Activated CD8-positive, alpha-beta memory T cell treated with anti-CD3 and anti-CD28 coated beads, Interleukin-2, amount 50 U/mL, for 24 hours (primary cell): ENCODE measurements at regions not wholly inside any gene's neighbourhood (a gene's known extent, or its start where the extent isn't known, plus 50 kb on each side); places are given as distances from the start of the nearest gene placed in this dataset.

Experiments
- DNase-seq: peaks from one replicate; pipeline ENCODE4 v3.0.0-alpha.2; 2020; ENCODE audit errors: extremely low read depth

- no peak for DNase-seq
Measured at GRCh38 chr10:128614016-128614605, 487.9 kb upstream of the MKI67 start.

GRCh38 chr10:128614802-128615553, 488.8 kb upstream of the MKI67 start:
- no peak for DNase-seq

GRCh38 chr10:128617532-128617931, 491.3 kb upstream of the MKI67 start:
- no peak for DNase-seq

GRCh38 chr10:128622706-128623105, 496.5 kb upstream of the MKI67 start:
- DNase-seq, result no peak

- no peak for DNase-seq
Measured at GRCh38 chr10:128623776-128624175, 497.6 kb upstream of the MKI67 start.

- no peak for DNase-seq
Measured at GRCh38 chr10:128624656-128625530, 498.7 kb upstream of the MKI67 start.

DNA sequence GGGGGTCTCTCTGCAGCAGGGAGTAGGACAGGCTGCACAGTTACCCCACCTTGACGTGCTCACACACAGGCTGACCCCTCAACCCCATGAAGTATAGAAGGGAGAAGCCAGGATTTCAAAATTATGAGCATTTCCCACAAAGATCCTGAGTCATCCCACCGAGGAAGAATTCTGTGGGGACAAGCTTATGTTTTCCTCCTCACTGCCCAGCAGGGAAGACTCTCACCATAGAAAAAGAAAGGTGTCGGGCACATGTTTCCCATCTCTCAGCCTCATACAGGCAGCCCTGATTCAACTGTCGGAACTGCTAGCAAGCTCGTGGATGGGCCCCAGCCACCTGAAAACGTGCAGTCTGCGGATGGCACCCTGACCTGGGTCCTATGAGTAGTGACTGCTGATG, 499.7 kb upstream of the MKI67 start:
- DNase-seq, result no peak

GRCh38 chr10:128626397-128627000, 500.3 kb upstream of the MKI67 start:
- DNase-seq, result no peak

GRCh38 chr10:128627811-128628210, 501.6 kb upstream of the MKI67 start:
- no peak for DNase-seq

DNA sequence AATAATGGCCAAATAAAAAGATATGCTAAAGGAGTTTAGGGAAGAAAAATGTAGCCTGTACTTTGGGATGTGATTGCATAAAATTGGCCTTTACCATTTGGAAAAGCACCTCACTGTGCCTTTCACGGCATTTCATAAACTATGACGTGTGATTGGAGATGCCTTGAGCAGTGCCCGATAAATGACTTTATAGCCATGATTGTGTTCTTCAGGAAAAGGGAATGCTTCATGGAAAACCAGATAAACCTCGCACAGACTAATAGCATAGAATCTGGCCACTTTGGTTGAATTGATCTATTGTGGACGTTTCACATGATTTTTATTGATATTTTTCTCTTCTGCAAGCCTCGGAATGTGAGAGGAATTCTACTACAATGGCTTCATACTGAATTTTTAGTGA, 502.0 kb upstream of the MKI67 start:
- DNase-seq, result no peak

DNA sequence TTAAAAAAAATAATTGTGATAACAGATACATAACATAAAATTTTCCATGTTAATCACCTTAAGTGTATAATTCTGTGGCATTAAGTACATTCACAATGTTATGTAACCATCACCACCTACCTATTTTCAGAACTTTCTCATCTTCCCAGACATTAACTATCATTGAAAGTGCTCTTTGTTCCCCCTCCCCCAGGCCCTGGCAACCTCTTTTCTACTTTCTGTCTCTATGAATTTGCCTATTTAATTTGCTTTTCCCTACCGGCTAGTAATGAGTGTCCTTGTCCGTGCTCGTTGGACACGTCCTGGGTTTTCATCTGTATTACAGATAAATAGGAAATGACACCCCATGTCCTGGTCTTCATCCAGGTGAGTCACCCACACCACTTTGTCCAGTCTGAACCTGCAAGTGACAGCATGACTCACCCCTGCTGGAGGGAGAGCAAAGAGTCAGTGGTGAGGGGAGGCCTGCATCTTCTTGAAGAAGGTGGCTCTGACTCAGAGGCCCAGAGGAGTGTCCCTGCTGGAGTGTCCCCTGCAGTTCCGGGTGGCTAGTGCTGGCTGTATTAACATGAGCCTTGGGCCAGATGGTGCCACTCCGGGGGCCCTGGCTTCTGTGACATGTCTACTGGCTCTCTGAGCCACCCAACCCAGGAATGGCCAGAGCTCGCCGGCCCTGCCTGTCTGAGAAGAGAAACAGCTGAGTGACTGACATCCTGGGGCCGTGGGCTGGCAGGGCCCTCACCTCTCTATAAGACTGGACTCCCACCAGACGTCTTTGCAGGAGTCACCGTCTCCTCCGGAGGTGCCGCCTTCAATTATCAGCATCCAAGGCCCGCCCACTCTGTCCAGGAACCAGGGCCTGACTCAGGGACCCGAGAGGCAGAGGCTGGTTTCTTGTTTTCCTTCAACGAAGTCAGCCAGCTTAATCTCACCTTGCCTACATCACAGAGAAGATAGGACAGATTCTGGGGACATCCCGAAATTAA, 503.2 kb upstream of the MKI67 start:
- no peak for DNase-seq

DNA sequence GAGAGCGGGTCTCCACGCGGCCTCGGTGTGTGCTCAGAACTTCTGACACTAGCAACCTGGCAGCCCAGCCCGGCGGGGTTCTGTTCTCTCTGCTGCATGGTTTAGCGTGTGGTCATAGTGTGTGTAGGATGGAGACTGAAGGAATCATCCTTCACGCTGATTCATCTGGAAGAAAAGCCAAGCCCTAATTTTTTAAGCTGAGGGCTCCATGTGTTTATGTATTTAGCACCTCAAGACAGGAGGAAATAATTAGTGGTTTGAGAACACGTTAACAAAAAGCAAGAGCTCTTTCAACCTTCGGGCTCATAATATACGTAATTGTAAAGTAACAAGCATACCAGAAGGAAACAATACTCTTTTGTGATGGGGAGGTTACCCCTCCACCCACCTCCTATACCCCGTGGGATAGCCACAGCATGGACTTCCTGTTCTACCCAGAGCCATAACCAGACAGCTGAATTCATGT, 504.6 kb upstream of the MKI67 start:
- DNase-seq, result no peak

- no peak for DNase-seq
Measured at GRCh38 chr10:128631801-128632241, 505.6 kb upstream of the MKI67 start.

- DNase-seq, result no peak
Measured at GRCh38 chr10:128632694-128633093, 506.5 kb upstream of the MKI67 start.

DNA sequence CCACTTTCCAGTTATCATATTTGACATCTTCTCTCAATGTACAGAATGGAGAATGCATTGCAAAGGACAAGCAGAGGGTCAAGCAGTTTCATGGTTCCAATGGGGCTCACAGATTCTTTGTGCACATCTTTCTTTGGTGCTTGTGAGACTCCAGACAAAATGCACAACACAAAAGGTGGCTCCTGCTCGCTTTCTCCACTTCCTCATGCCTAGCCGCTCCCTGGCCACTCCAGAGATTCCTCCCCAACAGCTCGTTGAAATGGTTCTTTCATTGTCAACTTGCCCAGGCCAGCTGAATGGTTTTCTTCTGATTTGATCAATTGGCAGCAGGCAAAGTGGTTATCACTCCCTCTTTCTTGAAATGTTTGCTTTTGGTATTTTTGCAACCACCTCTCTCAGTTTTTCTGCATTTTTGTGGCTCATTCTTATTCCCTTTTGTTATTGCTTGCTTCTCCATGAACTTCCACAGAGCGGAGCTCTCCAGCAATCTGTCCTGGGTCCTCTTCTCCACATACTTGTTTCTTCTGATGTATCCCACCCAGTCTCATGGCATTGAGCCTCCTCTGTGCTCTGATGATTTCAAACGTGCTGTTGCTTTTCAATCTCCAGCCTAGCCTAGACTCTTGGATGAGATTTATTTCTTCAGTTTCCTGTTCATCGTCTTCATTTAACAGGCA, 507.8 kb upstream of the MKI67 start:
- no peak for DNase-seq

DNA sequence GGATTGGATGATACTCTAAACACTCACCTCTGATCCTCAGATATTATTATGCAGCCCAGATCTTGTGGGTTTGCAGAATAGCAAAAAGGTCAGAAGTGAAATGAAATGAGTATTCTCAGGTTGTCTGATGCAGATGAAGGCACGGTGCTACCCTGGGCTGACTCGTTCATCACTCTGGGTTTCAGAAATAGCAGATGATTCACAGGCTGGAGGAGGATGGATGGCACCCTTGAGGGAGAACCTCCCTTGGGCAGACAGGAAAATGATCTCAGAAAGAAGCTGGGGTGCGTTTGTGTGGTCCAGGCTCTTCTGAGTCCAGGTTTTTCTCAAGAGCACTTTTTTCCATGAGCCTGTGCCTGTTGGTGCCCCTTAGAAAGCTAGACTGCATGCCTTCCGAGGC, 515.8 kb upstream of the MKI67 start:
- DNase-seq, result no peak

GRCh38 chr10:128642502-128642901, 516.3 kb upstream of the MKI67 start:
- DNase-seq, result no peak

- DNase-seq, result no peak
Measured at GRCh38 chr10:128643658-128644057, 517.4 kb upstream of the MKI67 start.

DNA sequence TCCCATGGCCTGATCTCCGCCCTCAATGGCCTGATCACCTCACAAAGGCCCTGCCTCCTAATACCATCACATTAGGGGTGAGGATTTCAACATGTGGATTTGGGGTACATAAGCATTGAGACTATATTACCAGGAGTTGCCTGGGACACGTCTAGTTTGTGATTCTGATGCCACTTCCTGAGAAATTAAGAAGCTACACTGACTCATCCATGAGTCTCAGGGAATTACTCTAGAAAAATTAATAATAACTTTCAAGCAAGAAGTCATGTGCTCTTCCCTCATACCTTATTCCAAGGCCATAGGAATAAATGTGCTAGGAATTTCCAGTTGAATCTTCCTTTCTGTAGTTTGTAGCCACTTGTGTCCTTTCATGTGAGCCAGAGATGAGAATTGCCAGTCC, 519.3 kb upstream of the MKI67 start:
- DNase-seq, result no peak

- DNase-seq, result no peak
Measured at GRCh38 chr10:128646956-128647355, 520.7 kb upstream of the MKI67 start.
